ENCODE measurements at regions not wholly inside any gene's neighbourhood (a gene's known extent, or its start where the extent isn't known, plus 50 kb on each side); places are given as distances from the start of the nearest gene placed in this dataset.

DNA sequence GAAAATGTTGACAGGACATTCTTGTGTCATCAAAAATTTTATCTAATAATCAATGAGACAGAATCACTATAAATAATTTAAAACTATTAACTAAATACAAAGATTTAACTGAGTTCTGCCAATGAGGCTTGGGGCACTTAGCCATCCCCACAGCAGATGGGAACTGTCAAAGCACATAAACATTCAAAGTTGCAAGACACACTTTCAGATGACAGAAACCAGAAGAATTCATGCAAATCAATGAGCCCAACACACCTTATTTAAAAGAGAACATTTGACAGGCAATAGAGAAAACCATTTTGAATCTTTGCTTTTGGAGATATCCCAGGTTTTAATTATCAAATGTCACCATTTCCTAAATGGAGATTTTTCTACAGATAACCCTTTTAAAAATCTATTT, 566.2 kb downstream of the IRS1 start:
- in situ Hi-C loops (cut with HindIII; ENCODE audit: low sequenced_read_pairs), result no loop called here

GRCh38 chr2:226228080-226228479, 571.5 kb downstream of the IRS1 start:
- in situ Hi-C loops (cut with HindIII; ENCODE audit: low sequenced_read_pairs), result no loop called here

DNA sequence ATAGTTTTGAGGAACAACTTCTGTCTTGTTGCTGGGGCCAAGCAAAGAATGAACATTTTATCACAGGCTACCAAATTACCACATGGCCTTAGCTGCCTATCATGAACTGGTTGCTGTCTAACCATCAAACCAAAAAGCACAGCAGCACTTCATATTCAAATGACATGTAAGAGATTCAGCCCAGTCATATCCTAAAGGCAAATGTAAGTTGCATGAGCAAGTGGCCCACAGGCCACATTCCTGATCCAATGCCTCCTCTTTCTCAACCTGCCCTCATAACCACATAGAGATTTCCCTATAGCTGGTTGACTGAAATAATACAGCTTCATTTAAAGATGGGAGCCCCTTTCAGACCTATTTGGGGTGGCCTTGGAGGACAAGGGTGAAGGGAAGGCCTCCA, 572.3 kb downstream of the IRS1 start:
- in situ Hi-C loops (cut with HindIII; ENCODE audit: low sequenced_read_pairs), result no loop called here

GRCh38 chr2:226223704-226224103, 575.9 kb downstream of the IRS1 start:
- in situ Hi-C loops (cut with HindIII; ENCODE audit: low sequenced_read_pairs), result no loop called here

GRCh38 chr2:226220511-226220910, 579.1 kb downstream of the IRS1 start:
- in situ Hi-C loops (cut with HindIII; ENCODE audit: low sequenced_read_pairs), result no loop called here

GRCh38 chr2:226217191-226217590, 582.4 kb downstream of the IRS1 start:
- in situ Hi-C loops (cut with HindIII; ENCODE audit: low sequenced_read_pairs), result no loop called here

DNA sequence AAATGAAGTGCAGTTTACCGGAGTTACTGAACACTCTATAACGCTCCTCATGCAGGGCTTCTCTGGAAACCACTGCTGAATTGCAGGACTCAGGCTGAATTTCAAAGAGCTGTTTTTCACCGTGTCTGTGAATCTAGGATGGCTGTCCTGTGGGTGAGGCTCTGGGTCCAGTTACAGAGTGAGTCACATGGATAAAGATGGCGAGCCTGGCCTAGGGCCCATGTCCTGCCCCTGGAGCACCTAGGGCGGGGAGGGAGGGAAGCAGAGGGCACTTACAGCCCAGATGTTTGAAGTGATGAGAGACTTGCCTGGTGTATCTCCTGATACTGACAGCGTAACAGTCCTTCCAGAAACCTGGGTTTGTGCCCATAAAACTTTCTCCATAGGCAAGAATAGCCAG, 583.0 kb downstream of the IRS1 start:
- in situ Hi-C loops (cut with HindIII; ENCODE audit: low sequenced_read_pairs), result no loop called here

- in situ Hi-C loops (cut with HindIII; ENCODE audit: low sequenced_read_pairs), result no loop called here
These were observed 583.6 kb downstream of the IRS1 start for GRCh38 chr2:226215902-226216503.

GRCh38 chr2:226213717-226214116, 585.9 kb downstream of the IRS1 start:
- in situ Hi-C loops (cut with HindIII; ENCODE audit: low sequenced_read_pairs), result no loop called here

GRCh38 chr2:226211439-226211838, 588.2 kb downstream of the IRS1 start:
- in situ Hi-C loops (cut with HindIII; ENCODE audit: low sequenced_read_pairs), result no loop called here

DNA sequence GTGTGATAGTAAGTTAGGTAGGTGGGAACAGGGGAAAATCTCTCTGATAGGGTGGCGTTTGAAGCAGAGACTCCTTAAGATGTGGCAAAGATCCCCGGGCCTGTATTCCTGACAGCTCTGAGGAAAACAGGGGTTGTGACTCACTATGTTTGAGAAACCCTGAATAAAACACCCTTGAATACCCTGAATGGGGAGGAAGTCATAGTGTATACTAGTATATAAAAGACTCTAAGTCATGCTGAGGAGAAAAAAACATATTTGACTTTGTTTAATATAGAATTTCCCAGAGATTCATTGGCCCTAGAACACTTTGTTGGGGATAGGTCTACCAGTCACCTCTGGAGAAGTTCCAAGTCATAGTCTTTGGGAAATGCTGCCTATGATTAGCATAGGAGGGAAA, 590.9 kb downstream of the IRS1 start:
- in situ Hi-C loops (cut with HindIII; ENCODE audit: low sequenced_read_pairs), result no loop called here

GRCh38 chr2:226207671-226208070, 591.9 kb downstream of the IRS1 start:
- in situ Hi-C loops (cut with HindIII; ENCODE audit: low sequenced_read_pairs), result no loop called here

GRCh38 chr2:226199555-226199954, 600.1 kb downstream of the IRS1 start:
- in situ Hi-C loops (cut with HindIII; ENCODE audit: low sequenced_read_pairs), result no loop called here

DNA sequence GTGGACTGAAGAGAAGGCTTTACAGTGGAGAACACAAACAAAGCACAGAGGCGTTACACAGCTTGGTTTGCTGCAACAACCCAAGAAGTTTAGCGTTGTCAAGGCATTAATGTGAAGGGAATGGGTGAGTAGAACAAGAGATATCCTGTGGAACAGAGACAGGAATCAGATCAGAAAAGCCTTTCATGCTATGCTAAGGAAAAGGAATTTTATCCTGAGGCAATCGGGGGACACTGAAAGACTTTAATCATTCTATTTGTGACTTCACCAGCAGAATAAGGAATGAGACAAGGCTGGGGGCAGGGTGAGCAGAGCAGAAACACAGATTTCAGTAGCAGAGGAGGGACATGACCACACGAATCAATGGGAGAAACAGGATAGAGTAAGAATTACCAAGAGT, 600.7 kb downstream of the IRS1 start:
- in situ Hi-C loops (cut with HindIII; ENCODE audit: low sequenced_read_pairs), result no loop called here

DNA sequence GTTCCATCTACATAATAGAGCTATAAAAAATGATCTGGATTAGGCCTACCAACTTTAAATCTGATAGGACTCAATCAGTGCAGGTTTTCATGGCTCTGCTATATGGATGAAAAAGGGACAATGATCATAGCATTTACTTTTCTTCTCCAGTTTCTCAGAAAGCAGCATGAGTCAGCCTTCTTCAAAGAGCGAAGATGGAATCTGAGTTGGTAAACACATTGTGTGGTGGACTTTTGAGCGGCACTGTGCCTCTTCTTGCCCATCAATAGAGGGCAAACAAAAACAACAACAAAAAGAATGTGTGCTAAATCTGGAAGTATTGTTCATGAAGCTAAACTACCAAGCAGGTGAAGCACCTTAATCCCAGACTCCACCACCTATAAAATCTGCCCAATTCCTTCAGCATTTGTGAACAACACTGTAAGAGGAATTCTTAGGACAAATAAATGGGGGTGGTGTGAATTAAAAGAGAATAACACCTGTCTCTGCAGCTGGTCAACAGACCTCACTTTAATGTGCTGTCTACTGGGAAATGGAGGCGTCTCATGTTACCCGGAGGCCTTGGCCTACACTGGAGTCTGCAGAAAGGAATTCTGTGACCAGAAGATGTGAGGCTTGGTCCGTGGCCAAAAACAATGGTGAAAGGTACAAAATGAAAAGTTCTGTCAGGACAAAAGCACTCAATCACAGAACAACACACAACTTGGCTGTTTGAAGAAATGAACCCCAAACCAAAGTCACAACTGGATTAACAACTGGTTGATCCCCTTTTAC, 609.0 kb downstream of the IRS1 start:
- in situ Hi-C loops (cut with HindIII; ENCODE audit: low sequenced_read_pairs), result no loop called here

- in situ Hi-C loops (cut with HindIII; ENCODE audit: low sequenced_read_pairs), result no loop called here
These were observed 610.6 kb downstream of the IRS1 start for GRCh38 chr2:226189061-226189460.

DNA sequence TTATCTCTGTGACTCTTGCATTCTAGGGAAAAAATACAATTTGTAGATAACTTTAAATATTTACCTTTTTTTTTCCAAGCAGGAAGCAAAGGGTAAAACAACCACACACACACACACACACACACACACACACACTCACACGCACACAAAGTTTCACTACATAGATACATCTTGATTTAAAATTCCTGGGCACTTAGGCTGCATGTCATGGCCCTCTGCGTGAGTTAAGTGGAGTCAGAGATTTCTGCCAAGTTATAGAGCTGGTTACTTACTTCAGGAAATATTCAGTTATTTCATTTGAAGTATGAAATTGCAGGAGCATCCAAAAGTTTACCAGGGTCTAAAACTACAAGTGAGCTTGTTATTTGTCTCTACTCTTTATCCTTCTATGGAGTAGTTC, 612.0 kb downstream of the IRS1 start:
- in situ Hi-C loops (cut with HindIII; ENCODE audit: low sequenced_read_pairs), result no loop called here

- in situ Hi-C loops (cut with HindIII; ENCODE audit: low sequenced_read_pairs), result no loop called here
These were observed 612.5 kb downstream of the IRS1 start for GRCh38 chr2:226187156-226187555.

GRCh38 chr2:226185616-226186211, 613.9 kb downstream of the IRS1 start:
- in situ Hi-C loops (cut with HindIII; ENCODE audit: low sequenced_read_pairs), result no loop called here

DNA sequence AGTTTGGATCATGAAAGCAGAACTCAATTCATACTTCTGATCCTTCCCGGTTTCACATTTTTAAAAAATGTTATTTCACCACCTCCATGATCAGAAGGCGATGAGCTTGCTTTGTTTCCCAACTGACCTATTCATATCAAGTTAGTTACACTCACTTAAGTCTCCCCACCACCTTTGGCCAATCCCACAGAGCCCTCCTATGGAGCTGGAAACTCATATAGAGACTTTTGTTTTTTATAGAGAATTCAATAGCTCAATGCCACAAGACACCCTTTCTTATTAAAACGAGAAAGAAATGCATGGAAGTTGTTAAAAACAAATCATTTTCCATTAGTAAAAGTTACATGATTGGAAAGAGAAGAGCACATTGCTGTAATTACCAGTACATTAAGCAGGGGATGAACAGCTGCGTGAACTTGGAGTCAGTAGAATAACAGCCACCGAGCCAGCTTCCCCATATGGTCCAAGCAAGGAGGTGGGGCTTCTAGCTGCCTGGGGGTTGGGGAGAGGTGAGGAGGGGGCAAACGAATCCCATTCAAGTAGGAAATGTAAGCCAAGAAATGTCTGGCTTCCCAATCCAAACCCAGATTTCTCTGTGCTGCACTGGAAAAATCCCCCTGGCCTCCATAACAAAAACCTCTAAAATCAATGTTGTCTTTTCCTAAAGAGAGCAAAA, 614.5 kb downstream of the IRS1 start:
- in situ Hi-C loops (cut with HindIII; ENCODE audit: low sequenced_read_pairs), result no loop called here

DNA sequence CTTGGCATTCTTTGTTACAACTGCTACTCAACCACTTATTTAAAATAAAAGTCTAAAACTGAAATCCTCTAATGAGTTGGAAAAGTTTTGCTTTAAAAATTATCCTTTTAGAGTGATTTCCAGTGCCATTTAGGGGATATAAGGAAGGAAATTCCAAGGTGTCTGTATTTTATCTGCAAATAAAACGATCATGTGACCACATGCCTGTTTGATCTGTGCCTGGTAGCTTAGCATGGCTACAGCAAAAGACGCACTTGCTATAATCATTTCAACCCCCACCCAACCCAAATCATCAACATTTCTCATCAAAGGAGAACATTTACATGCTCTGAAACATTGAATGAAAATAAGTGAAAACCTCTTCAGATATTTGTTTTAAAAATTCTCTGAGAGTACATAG, 615.1 kb downstream of the IRS1 start:
- in situ Hi-C loops (cut with HindIII; ENCODE audit: low sequenced_read_pairs), result no loop called here

GRCh38 chr2:226183550-226183949, 616.1 kb downstream of the IRS1 start:
- in situ Hi-C loops (cut with HindIII; ENCODE audit: low sequenced_read_pairs), result no loop called here

All from endothelial cell of hepatic sinusoid (primary cell).